GM19035 (cell line): ENCODE measurements at regions not wholly inside any gene's neighbourhood (a gene's known extent, or its start where the extent isn't known, plus 50 kb on each side); places are given as distances from the start of the nearest gene placed in this dataset.

Experiments used
- ATAC-seq: cut with Tn5 transposase; IDR thresholded peaks from one replicate; pipeline ENCODE4 v1.9.1; 2021; ENCODE audit not compliant: unreplicated experiment

GRCh38 chr3:193870376-193871219, 265.4 kb upstream of the HES1 start:
- ATAC-seq = no peak

GRCh38 chr3:193871220-193871485, 264.8 kb upstream of the HES1 start:
- ATAC-seq = no peak

GRCh38 chr3:193872265-193872753, 263.6 kb upstream of the HES1 start:
- ATAC-seq = no peak

GRCh38 chr3:193873426-193874201, 262.3 kb upstream of the HES1 start:
- no peak for ATAC-seq

DNA sequence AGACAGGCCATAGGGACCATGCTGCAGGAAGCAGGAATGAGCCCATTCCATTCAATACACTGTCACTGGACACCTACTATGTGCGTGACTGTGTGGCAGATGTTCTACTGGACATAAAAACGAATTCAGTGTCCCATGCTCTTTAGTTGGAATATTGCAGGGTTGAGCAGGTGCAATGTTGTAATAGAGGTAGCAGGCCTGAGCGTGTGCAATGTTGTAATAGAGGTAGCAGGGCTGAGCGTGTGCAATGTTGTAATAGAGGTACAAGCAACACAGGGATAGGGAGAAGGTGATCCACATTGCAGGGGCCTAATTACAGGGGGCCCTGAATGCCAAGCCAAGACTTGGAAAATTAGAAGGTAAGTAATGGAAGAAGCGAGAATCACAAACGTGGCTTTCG, 261.4 kb upstream of the HES1 start:
- ATAC-seq = no peak

GRCh38 chr3:193874997-193875593, 260.9 kb upstream of the HES1 start:
- no peak for ATAC-seq

DNA sequence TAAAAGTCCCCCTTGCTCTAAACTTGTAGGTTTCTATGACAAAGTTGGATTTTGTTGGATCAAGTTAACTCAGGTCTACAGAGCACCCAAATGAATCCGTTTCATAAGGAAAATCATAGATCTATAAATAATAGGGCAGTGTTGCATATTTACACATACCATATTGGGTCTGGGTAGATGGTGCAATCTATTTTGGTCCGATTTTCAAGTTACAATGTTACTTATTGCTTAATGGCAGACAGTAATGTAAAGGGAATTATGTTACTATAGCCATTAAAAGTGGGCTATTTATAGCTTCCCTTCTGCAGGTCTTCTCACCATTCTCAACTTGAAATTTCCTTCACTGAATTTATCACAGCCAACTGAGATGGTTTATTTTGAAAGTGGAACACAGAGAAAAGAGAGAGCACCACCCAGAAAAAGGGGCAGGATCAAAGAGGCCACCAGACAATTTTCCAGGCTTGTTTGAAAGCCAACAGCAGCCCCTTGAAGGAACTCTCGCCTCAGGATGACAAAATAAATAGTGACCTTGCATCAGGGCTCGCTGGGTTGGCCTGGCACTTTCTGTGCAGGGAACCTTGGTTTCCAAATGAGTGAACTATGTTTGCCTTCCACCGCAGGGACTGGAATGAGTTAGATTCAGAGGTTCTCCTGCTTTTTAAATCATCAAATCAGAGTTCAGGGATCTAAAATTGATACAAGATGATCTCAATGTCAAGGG, 260.2 kb upstream of the HES1 start:
- ATAC-seq = no peak

GRCh38 chr3:193879099-193879863, 256.7 kb upstream of the HES1 start:
- ATAC-seq = no peak

GRCh38 chr3:193879864-193880242, 256.1 kb upstream of the HES1 start:
- ATAC-seq = no peak

DNA sequence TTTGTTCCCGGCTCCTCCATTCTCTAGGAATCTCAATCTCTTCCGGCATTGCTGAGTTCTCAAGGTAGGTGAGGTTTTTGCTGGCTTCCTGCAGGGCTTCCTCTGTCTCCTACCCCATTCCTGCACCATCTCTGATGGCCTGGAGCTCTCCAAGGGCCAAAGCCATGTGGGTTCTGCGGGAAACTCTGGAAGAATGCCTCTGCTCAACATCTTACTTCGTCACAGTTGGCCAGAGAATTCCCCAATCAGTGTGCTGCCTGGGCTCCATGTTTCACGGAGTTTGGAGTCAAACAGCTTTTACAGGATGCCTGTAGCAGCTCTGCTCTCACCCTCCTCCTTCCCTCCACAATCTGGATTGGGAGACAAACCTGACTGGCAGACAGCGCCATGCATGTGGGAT, 253.9 kb upstream of the HES1 start:
- no peak for ATAC-seq

DNA sequence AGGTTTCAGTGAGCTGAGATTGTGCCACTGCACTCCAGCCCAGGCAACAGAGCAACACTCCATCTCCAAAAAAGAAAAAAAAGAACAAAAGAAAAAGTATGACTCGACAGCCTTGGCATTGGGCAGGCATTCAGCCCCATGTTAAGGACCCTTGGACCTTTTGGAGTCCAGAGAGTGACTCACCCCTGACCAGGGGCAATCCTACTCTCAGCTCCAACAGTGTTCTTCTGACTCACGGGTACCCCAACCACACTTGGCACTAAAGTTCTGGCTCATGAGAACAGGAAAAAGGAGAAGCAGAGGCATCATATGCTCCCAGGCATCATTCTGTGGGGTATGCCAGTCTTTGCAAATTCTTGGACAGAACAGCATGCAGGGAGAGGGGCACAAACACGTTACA, 252.4 kb upstream of the HES1 start:
- no peak for ATAC-seq

DNA sequence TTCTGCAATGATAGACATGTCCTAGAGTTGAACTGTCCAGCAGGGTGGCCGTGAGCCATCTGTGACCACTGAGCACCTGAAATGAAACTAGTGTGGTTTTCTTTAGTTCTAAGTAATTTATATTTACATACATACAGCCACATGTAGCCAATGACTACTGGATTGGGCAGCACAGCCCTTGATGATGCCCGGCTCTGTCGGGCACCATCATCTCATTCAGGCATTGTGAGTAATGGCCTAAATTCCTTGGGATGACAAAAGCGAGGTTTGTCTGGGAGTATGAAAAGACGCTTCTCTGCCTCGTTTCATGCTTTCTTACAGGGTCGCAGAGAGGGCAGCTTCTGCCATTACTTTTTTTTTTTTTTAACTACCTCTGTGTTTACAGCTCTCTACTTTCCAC, 251.9 kb upstream of the HES1 start:
- ATAC-seq = no peak

DNA sequence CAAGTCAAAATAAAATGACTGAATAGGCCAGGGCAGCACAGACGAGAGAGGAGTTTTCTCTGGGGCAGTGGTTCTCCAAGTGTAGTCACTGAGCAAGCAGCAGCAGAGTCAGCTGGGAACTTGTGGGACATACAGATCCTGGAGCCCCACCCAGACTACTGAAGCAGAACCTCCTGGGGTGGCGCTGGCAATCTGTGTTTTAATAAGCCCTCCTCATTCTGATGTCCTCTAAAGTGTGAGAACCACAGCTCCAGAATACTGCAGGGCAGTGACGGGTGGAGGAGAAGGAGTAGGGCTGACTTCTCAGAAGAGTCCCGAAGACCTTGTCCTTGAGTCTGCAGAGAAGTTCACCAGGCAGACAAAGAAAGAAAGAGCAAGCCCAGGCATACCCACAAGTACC, 251.3 kb upstream of the HES1 start:
- ATAC-seq = no peak

DNA sequence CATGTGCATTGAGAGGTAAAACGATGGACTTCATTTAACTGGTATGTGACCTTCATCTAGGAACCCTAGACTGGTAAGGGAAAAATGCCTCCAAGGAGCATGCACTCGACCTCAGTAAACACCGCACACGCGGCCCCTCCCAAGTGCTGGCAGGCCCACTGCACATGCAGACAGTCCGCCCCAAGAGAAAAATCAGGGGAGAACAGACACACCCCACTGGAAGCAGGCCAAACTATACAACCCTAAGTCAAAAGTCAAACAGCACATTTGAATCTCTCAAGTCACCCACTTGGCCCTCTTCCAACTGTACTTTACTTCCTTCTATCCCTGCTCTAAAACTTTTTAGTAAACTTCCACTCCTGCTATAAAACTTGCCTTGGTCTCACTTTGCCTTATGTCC, 250.1 kb upstream of the HES1 start:
- ATAC-seq = no peak

DNA sequence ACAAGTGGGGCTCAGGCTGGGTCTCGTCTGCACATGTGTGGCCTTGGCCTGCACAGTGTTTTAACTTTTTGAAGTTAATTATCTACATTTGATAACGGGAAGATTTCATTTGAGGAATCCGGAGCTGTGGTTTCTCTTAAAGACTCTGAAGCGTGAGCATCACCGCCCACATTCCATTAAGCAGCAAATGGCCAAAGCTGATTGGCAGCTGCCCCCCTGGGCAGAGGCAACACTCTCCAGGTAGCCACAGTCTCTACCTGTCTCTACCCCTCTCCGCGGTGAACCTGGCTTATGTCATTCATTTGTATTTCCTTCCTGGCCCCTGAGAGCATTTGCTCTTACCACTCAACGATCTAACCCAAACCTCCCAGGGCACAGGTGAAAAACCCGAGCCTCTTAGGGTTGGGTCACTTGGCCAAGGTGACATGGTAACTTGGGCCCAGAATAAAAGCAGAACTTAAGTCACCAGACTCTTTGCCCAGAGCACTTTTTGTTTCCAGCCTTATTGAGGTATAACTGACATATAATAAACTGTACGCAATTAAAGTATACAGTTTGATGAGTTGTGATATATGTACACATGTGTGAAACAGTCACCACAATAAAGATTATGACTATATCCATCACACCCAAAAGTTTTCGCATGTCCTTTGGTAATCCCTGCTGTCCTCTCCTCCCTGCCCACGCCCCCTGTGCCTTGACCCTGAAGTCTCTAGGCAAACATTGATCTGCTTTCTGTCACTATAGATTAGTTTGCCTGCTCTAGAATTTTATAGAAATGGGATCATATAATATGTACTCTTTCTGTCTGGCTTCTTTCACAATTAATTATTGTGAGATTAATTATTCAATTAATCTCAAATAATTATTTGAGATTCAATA, 245.7 kb upstream of the HES1 start:
- ATAC-seq = no peak

DNA sequence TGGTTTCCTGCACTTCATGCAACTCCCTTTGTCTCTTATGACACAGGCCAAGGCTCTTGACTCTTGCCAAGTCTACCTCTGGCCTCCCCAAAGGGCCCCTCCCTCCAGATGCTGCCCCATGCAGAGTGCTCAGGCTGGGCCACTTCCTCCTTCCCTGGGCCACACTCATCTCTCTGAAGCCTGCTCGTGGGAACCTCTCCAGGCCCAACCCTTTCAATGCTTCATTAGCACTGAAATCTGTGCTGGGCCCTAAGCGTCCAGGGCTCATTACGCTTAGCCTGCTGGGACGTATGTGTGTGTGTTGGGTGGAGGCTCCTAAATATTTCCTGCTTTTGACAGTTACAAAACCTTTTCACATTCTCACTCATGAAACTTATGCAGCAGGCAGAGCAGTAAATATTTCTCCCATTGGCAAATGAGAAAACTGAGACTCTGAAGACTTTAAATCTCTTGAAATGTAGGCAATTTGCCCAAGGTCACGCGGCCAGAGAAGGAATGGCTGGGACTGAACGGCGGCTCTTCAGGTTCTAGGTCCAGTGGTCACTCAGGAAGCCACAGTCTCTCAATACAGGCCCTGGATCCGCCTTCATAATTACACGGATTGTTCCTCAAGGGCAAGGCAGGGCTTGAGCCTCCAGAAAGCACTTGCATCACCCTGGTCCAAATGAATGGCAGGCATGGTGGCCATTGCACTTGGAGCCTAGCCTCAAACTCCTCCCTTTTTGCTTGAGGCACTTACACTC, 241.7 kb upstream of the HES1 start:
- ATAC-seq = no peak

DNA sequence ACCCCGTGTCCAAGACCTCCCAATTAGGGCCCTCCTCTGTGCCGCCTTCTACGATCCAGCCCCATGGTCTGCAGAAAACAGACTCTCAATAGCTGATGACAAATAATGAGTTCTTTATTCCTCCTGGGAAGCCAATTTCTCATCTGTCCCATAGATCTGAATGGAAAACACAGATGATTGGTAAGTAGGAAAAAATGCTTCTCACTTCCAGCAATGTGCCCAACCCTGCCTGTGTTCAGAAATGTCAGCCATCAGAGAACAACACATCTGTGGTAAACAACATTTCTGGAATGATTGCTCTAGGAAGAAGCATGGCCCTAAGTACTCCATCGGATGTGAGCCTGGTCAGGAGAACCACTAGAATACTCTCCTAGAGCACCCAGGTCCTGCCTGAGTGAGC, 240.5 kb upstream of the HES1 start:
- no peak for ATAC-seq

GRCh38 chr3:193896419-193896818, 239.5 kb upstream of the HES1 start:
- ATAC-seq = no peak

DNA sequence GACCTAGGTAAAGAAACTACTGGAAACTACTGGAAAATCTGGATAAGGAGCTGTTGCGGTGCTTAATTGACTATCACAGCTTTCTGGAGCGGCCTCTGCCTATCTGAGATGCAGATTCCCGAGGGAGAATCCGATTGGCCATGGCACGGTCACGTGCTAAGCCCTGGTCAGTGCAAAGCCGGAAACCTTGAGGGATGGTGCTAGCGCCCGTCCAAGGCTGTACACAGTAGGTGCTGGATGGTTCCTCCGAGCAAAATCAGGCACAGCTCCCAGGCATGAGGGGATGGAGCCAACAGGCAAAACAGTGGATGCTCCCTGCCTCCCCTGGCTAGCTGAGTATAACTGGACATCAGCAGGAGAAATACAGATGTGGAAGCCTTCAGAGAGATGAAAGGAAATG, 238.7 kb upstream of the HES1 start:
- no peak for ATAC-seq
